GM19035 (cell line): ENCODE measurements at regions not wholly inside any gene's neighbourhood (a gene's known extent, or its start where the extent isn't known, plus 50 kb on each side); places are given as distances from the start of the nearest gene placed in this dataset.
"Not testable (repeated sequence)": the region's sequence is repeated elsewhere in the genome, so short reads cannot be mapped to it uniquely, and the experiment has no call there.

ENCODE experiments used
- ATAC-seq: cut with Tn5 transposase; IDR thresholded peaks from one replicate; pipeline ENCODE4 v1.9.1; 2021; ENCODE audit not compliant: unreplicated experiment

GRCh38 chr3:181974198-181974597 lies 262.5 kb downstream of the SOX2 start:
- no peak for ATAC-seq

GRCh38 chr3:181976526-181976925 lies 264.8 kb downstream of the SOX2 start:
- ATAC-seq, result no peak

- ATAC-seq, result no peak
Measured at GRCh38 chr3:181985386-181985785, 273.7 kb downstream of the SOX2 start.

GRCh38 chr3:181987736-181988135 lies 276.0 kb downstream of the SOX2 start:
- ATAC-seq, result no peak

- ATAC-seq, result no peak
Measured at GRCh38 chr3:181998828-181999227, 287.1 kb downstream of the SOX2 start.

- ATAC-seq, result peak; percentile 61
Measured at GRCh38 chr3:181999314-181999713, 287.6 kb downstream of the SOX2 start.

GRCh38 chr3:182000447-182000846 lies 288.7 kb downstream of the SOX2 start:
- ATAC-seq, result no peak

GRCh38 chr3:182005219-182005618 lies 293.5 kb downstream of the SOX2 start:
- no peak for ATAC-seq

- no peak for ATAC-seq
Measured at GRCh38 chr3:182005701-182006100, 294.0 kb downstream of the SOX2 start.

- ATAC-seq, result no peak
Measured at GRCh38 chr3:182006431-182006830, 294.7 kb downstream of the SOX2 start.

- ATAC-seq, result no peak
Measured at GRCh38 chr3:182007441-182007840, 295.7 kb downstream of the SOX2 start.

- ATAC-seq, result no peak
Measured at GRCh38 chr3:182018361-182018760, 306.6 kb downstream of the SOX2 start.

- no peak for ATAC-seq
Measured at GRCh38 chr3:182019926-182020325, 308.2 kb downstream of the SOX2 start.

GRCh38 chr3:182023843-182024242 lies 312.1 kb downstream of the SOX2 start:
- no peak for ATAC-seq

GRCh38 chr3:182027366-182027765 lies 315.6 kb downstream of the SOX2 start:
- ATAC-seq, result no peak

- no peak for ATAC-seq
Measured at GRCh38 chr3:182028081-182028480, 316.4 kb downstream of the SOX2 start.

GRCh38 chr3:182034231-182034630 lies 322.5 kb downstream of the SOX2 start:
- ATAC-seq, result not testable (repeated sequence)

- ATAC-seq, result no peak
Measured at GRCh38 chr3:182035324-182035723, 323.6 kb downstream of the SOX2 start.

GRCh38 chr3:182036382-182036781 lies 324.7 kb downstream of the SOX2 start:
- ATAC-seq, result no peak

GRCh38 chr3:182041668-182042291 lies 330.1 kb downstream of the SOX2 start:
- ATAC-seq, result no peak

GRCh38 chr3:182045736-182046135 lies 334.0 kb downstream of the SOX2 start:
- ATAC-seq, result no peak

- no peak for ATAC-seq
Measured at GRCh38 chr3:182046166-182046764, 334.5 kb downstream of the SOX2 start.

- ATAC-seq, result no peak
Measured at GRCh38 chr3:182050932-182051331, 339.2 kb downstream of the SOX2 start.
